DMS79 treated with DMSO at 0.1 percent for 48 hours (cell line): ENCODE measurements at regions not wholly inside any gene's neighbourhood (a gene's known extent, or its start where the extent isn't known, plus 50 kb on each side); places are given as distances from the start of the nearest gene placed in this dataset.
"Not testable (repeated sequence)": the region's sequence is repeated elsewhere in the genome, so short reads cannot be mapped to it uniquely, and the experiment has no call there.

Experiments
- DNase-seq: peaks from one replicate; lab custom pipeline; 2025; lab: John Stamatoyannopoulos, UW

- not testable (repeated sequence) for DNase-seq
Measured at GRCh38 chrX:31014474-31014873, 57.4 kb downstream of the FTHL17 start.

- no peak for DNase-seq
Measured at GRCh38 chrX:31012509-31013025, 59.3 kb downstream of the FTHL17 start.

DNA sequence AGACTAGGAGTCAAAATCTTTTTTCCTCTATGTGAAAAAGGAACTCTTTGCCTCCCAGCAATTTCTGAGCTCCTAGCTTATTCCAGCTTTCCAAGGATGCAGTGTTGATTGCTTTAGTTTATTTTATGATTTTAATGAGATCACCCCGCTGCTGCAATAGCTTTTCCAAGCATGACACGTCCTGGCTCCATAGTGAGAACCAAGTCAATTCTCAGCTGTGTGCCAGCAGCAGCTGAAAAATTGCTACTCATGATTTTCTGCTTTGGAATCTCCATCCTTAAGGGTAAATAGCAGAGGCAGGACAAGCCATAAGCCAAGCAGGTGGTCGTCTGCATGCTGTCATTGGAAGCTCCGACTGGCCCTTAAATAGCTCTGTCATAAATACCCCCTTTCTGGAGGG, 64.5 kb downstream of the FTHL17 start:
- DNase-seq, result no peak

- no peak for DNase-seq
Measured at GRCh38 chrX:31006027-31006426, 65.8 kb downstream of the FTHL17 start.

DNA sequence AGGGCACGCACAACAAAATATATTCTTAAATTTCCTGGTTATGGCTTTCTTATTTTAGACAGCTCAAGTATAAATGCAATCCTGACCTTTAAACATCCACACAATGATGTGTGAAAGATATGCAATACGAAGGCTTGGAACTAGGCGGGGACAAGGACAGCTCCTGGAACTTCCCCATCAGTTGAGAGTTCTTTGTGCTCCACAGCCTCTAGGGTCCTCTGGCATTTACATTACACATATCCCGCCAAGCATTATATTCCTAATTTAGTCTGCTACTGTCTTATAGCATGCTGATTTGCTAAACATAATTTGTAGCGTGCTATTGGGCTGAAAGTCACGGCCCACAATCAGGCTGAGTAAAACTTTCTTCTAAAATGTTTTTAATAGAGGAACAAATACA, 74.4 kb downstream of the FTHL17 start:
- no peak for DNase-seq

- DNase-seq, result no peak
Measured at GRCh38 chrX:30995705-30996104, 76.1 kb downstream of the FTHL17 start.

DNA sequence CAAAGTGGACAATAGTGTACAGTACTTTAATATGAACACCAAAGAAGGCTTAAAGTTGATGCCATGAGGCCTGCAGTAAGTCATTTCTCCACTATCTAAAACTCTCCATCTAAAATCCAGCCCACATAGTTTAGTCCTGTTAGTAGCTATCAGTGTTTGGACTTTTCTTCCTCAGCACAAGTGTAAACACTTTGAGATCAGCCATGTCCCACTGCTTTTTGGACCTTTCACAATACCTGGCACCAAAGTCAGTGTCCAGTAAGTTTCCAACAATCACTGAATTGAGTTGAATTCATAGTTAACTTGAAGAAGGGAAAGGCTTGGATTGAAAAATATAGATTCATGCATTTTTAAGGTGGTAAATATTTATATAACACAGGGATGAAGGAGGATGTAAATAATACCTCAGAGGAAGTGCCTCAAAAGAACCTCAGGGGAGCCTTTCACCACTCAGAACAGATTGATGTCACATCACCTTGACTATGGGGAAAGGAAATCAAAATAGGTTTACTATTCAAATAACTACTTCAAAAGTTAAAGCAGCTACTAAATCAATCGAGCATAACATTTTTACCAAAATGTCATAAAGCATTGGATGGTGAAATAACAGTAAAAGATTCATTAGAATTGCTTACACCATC, 76.7 kb downstream of the FTHL17 start:
- no peak for DNase-seq

- not testable (repeated sequence) for DNase-seq
Measured at GRCh38 chrX:30994018-30994417, 77.8 kb downstream of the FTHL17 start.

- DNase-seq, result peak; percentile 15
Measured at GRCh38 chrX:30992381-30992904, 79.4 kb downstream of the FTHL17 start.

DNA sequence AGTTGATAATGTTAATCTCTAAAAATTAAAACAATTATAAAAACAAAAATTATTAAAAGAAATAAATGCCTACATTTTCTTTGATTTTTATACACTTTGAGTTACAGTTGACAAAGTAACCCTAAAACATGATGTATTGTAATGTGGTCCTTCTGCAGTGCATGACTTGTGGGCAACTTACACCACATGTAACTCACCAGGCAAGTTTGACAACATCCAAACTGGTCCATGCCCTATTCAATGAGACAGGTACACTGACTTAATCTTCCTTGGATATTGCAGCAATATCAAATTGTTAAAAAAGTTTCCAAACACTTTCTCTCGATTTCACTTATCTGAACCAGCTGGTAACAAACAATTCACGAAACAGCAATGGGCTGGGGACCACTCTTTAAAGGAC, 81.5 kb downstream of the FTHL17 start:
- no peak for DNase-seq

- no peak for DNase-seq
Measured at GRCh38 chrX:30982467-30982866, 89.4 kb downstream of the FTHL17 start.

DNA sequence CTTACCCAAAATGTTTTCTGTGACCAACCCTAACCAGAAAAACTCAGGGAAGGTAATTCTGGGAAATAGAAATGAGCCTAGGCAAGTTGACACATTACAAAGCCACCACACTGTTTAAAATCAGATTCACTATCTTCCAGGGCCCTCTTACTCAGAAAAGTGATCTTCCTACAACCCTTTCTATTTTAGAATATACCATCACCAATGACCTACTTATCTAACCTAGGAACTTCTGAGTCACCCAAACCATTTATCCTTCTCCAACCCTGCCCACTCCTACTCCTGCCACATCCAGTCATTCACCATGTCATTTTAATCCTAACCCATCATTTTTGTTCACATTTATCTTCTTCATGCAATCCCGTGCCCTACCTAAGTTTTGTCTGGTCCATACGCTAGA, 89.9 kb downstream of the FTHL17 start:
- no peak for DNase-seq

DNA sequence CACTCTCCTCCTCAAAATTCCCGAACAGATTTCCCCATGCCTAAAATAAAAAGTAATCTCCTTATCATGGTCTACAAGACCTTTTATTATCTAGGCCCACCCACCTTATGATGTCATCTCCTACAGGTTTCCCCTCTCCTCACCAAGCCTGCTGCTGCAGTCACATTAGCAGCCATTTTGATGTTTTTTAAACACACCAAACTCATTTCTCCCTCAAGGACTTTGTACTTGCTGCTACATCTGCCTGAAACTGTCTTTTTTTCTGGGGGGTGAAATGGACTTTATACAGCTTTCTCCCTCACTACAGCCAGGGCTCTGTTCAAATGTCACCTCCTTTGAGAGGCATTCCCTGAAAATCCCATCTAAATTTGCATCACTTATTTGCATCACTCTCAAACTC, 90.2 kb upstream of the TAB3 start:
- DNase-seq, result no peak

DNA sequence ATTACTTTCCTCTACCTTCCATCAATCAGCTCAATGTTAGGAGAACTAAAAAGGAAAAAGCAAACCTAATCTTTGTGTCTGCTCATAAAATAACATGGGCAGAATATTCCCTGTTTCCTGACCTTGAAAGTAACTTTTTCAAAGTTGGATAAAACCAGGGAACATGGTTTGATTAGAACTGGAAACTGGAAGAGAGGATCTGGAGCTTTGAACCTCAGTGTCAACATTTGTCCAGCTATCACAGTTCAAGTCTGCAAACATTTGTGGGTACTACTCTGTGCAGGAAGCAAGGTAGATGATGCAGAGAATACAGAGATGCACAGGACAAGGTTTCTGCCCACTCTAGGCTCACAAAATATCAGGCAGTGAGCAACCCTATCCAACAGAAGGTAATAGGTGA, 86.4 kb upstream of the TAB3 start:
- no peak for DNase-seq

GRCh38 chrX:30973784-30974427, 84.9 kb upstream of the TAB3 start:
- no peak for DNase-seq

DNA sequence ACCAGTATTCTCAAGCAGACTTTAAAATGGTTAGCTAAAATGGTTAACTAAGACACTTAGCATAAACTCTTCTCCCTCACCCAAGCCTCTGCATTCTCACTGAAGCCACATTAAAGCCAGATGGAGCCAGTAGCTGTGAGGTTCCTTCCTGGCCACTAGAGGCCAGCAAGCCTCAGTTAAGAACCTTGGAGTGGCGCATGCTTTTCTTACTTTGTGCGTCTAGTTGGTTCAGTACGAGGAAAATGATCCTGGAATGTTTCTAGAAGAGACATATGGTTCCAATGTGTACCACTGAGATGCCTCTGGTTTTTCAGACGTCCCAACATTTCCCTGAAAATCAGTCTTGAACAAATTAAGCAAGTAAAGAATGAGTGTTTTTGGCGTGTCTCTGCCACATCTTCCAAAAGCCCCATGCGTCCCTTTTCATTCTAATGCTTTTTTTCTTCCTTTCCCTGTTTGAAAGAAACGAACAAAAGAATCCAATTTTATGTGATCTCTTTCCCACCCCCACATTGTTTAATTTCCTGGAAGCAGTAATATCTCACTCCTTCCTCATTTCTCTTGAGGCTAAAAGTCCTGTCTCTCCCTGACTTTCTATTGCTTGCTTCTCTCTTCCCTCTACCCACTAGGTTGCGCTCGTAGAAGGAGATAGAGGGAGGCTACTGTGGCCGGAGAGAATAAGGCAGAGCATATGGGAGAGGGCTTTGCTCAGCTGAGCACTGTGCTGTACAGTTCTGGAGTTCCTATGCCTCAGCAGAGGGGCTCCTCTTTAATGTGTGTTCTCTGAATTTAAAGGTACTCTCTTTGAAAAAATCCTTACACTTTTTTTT, 82.9 kb upstream of the TAB3 start:
- no peak for DNase-seq

- no peak for DNase-seq
Measured at GRCh38 chrX:30967516-30967915, 78.5 kb upstream of the TAB3 start.

GRCh38 chrX:30965767-30966166, 76.7 kb upstream of the TAB3 start:
- DNase-seq, result no peak

GRCh38 chrX:30961387-30962174, 72.5 kb upstream of the TAB3 start:
- no peak for DNase-seq

GRCh38 chrX:30957753-30958152, 68.7 kb upstream of the TAB3 start:
- DNase-seq, result no peak

- DNase-seq, result no peak
Measured at GRCh38 chrX:30955687-30956086, 66.6 kb upstream of the TAB3 start.

DNA sequence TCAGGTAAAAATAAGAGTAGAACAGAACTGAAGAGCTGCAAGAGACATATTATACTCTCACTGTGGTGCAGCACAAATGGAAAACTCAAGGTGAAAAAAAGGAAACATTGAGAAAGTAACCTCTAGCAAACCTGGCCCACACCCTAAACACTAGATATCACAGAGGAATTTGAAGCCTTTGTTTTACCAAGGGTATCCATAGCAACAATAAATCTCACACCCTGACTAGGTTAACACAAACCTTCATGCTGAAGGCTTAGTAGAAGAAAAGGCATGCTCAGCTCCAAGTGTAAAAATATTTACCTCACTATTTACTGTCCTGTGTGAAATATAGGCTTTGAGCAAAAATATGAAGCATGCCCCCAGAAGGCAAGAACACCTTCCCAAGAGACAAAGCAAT, 61.9 kb upstream of the TAB3 start:
- DNase-seq, result no peak
